IMR-90 (cell line): ENCODE measurements at regions not wholly inside any gene's neighbourhood (a gene's known extent, or its start where the extent isn't known, plus 50 kb on each side); places are given as distances from the start of the nearest gene placed in this dataset.

Experiments used
- ATAC-seq: fragments of 200-7000 bp; cut with Tn5 transposase; 2 replicates; pipeline ENCODE4 v1.9.1; 2020; ENCODE audit warnings: low read depth, mild to moderate bottlenecking, moderate library complexity
- BruUV-seq: library from RNA; stranded (reverse); fragments of 400-500 nt; replicated peaks from 2 replicates; lab custom pipeline; 2021; lab: Mats Ljungman, UMichigan
- CTCF ChIA-PET: fragments of 300-600 bp; formaldehyde crosslinking; extraction: SDS; loops from one replicate; lab custom pipeline; 2021; ENCODE audit warnings: antibody characterized with exemption; lab: Yijun Ruan, JAX
- POLR2A ChIA-PET: fragments of 300-600 bp; sonication (Branson Sonifier 250); formaldehyde crosslinking; loops from one replicate; lab custom pipeline; 2022; ENCODE audit warnings: antibody characterized with exemption; ENCODE audit not compliant: unreplicated experiment; lab: Charles Lee
- DNase-seq: peaks from one replicate; pipeline ENCODE4 v3.0.0; 2013
- H2AFZ ChIP-seq: replicated peaks from 2 replicates; pipeline ENCODE3; 2013; ENCODE audit warnings: low read length, mild to moderate bottlenecking; ENCODE audit not compliant: poor library complexity
- H2AK5ac ChIP-seq: 2 replicates; pipeline ENCODE4 v1.6.1; 2013; ENCODE audit warnings: low read depth, low read length, inconsistent platforms
- H2AK9ac ChIP-seq: replicated peaks from 2 replicates; pipeline ENCODE3; 2013; ENCODE audit warnings: mild to moderate bottlenecking, low read depth, low read length, moderate library complexity; ENCODE audit not compliant: poor library complexity
- H2BK120ac ChIP-seq: 2 replicates; pipeline ENCODE4 v1.6.1; 2013; ENCODE audit warnings: low read depth, low read length, inconsistent platforms
- H2BK15ac ChIP-seq: 3 replicates; pipeline ENCODE4 v1.6.1; 2013; ENCODE audit warnings: low read depth, low read length, inconsistent platforms
- H2BK20ac ChIP-seq: 2 replicates; pipeline ENCODE4 v1.6.1; 2013; ENCODE audit warnings: low read depth, mild to moderate bottlenecking, inconsistent platforms, low read length, moderate library complexity
- H2BK5ac ChIP-seq: 2 replicates; pipeline ENCODE4 v1.6.1; 2013; ENCODE audit warnings: mild to moderate bottlenecking, low read depth, low read length, inconsistent platforms; ENCODE audit not compliant: poor library complexity, severe bottlenecking
- H3K14ac ChIP-seq: replicated peaks from 2 replicates; pipeline ENCODE4 v1.6.1; 2013; ENCODE audit warnings: low read depth, low read length, inconsistent platforms
- H3K18ac ChIP-seq: 2 replicates; pipeline ENCODE4 v1.6.1; 2013; ENCODE audit warnings: low read depth, low read length, control low read depth
- H3K23ac ChIP-seq: 2 replicates; pipeline ENCODE4 v1.6.1; 2013; ENCODE audit warnings: low read depth, low read length, inconsistent platforms
- H3K27ac ChIP-seq: 2 replicates; pipeline ENCODE4 v1.5.1; 2013; ENCODE audit warnings: mild to moderate bottlenecking, control low read depth, low read length; ENCODE audit not compliant: insufficient read depth
- H3K27me3 ChIP-seq: 2 replicates; pipeline ENCODE4 v1.6.1; 2013; ENCODE audit warnings: low read length; ENCODE audit not compliant: control insufficient read depth, insufficient read depth
- H3K36me3 ChIP-seq: 2 replicates; pipeline ENCODE4 v1.6.1; 2013; ENCODE audit warnings: low read length, mixed read lengths; ENCODE audit not compliant: control insufficient read depth, insufficient read depth
- H3K4ac ChIP-seq: 2 replicates; pipeline ENCODE4 v1.6.1; 2013; ENCODE audit warnings: low read depth, low read length, inconsistent platforms
- H3K4me1 ChIP-seq: 2 replicates; pipeline ENCODE4 v1.6.1; 2013; ENCODE audit warnings: low read length, mixed read lengths; ENCODE audit not compliant: control insufficient read depth, insufficient read depth
- H3K4me2 ChIP-seq: 2 replicates; pipeline ENCODE4 v1.6.1; 2013; ENCODE audit warnings: low read depth, mild to moderate bottlenecking, control low read depth, low read length, moderate library complexity
- H3K4me3 ChIP-seq: 2 replicates; pipeline ENCODE4 v1.5.1; 2013; ENCODE audit warnings: low read depth, mild to moderate bottlenecking, control low read depth, low read length, moderate library complexity; ENCODE audit not compliant: insufficient read depth
- H3K56ac ChIP-seq: 2 replicates; pipeline ENCODE4 v1.6.1; 2013; ENCODE audit warnings: low read length, inconsistent platforms; ENCODE audit not compliant: insufficient read depth; ENCODE audit errors: extremely low read depth
- H3K79me1 ChIP-seq, 2 experiments: 2 replicates each; pipeline ENCODE4 v1.6.1; 2013; ENCODE audit warnings: low read length in 2 of 2, inconsistent platforms in 1 of 2, low read depth in 1 of 2
- H3K9ac ChIP-seq: 2 replicates; pipeline ENCODE4 v1.6.1; 2013; ENCODE audit warnings: low read depth, low read length, control low read depth
- H3K9me1 ChIP-seq: 2 replicates; pipeline ENCODE4 v1.6.1; 2013; ENCODE audit warnings: low read length, inconsistent platforms; ENCODE audit not compliant: insufficient read depth
- H3K9me3 ChIP-seq: 2 replicates; pipeline ENCODE4 v1.6.1; 2013; ENCODE audit warnings: low read length; ENCODE audit not compliant: control insufficient read depth, insufficient read depth
- H4K20me1 ChIP-seq: 2 replicates; pipeline ENCODE4 v1.6.1; 2013; ENCODE audit warnings: low read length, inconsistent platforms; ENCODE audit not compliant: insufficient read depth
- H4K5ac ChIP-seq: 2 replicates; pipeline ENCODE4 v1.6.1; 2013; ENCODE audit warnings: mild to moderate bottlenecking, low read depth, low read length, control low read depth
- H4K8ac ChIP-seq, 2 experiments: 2 replicates each; pipeline ENCODE4 v1.6.1; 2013; ENCODE audit warnings: low read depth in 2 of 2, low read length in 2 of 2, control low read depth in 1 of 2, inconsistent platforms in 1 of 2
- H4K91ac ChIP-seq: 2 replicates; pipeline ENCODE4 v1.6.1; 2013; ENCODE audit warnings: low read depth, low read length, inconsistent platforms; ENCODE audit not compliant: insufficient read depth
- BHLHE40 ChIP-seq: fragments of 150-350 bp; IDR thresholded peaks from 2 replicates; pipeline ENCODE4 v1.6.1; 2016; ENCODE audit warnings: mild to moderate bottlenecking, low read depth, low read length
- CEBPB ChIP-seq: IDR thresholded peaks from 2 replicates; pipeline ENCODE4 v1.6.1; 2012; ENCODE audit warnings: low read depth, low read length, improper control_type of control experiment
- CHD1 ChIP-seq: IDR thresholded peaks from 2 replicates; pipeline ENCODE4 v1.6.1; 2012; ENCODE audit warnings: low read depth, low read length, improper control_type of control experiment
- FOS ChIP-seq: fragments of 150-350 bp; IDR thresholded peaks from 2 replicates; pipeline ENCODE4 v1.6.1; 2016; ENCODE audit warnings: low read depth, low read length
- MAFK ChIP-seq: IDR thresholded peaks from 2 replicates; pipeline ENCODE4 v1.6.1; 2012; ENCODE audit warnings: low read depth, low read length, improper control_type of control experiment
- MAZ ChIP-seq: IDR thresholded peaks from 2 replicates; pipeline ENCODE4 v1.6.1; 2012; ENCODE audit warnings: low read depth, mild to moderate bottlenecking, low read length, improper control_type of control experiment, moderate library complexity, borderline replicate concordance
- MXI1 ChIP-seq: IDR thresholded peaks from 2 replicates; pipeline ENCODE4 v1.6.1; 2012; ENCODE audit warnings: low read depth, mild to moderate bottlenecking, low read length, moderate library complexity, borderline replicate concordance
- NFE2L2 ChIP-seq: fragments of 150-350 bp; IDR thresholded peaks from 2 replicates; pipeline ENCODE4 v1.6.1; 2016; ENCODE audit warnings: low read depth, mild to moderate bottlenecking, low read length
- POLR2A ChIP-seq: IDR thresholded peaks from 2 replicates; pipeline ENCODE4 v1.6.1; 2012; ENCODE audit warnings: mild to moderate bottlenecking, low read depth, low read length
- RAD21 ChIP-seq: IDR thresholded peaks from 2 replicates; pipeline ENCODE4 v1.6.1; 2012; ENCODE audit warnings: low read length, improper control_type of control experiment
- RCOR1 ChIP-seq: IDR thresholded peaks from 2 replicates; pipeline ENCODE4 v1.6.1; 2012; ENCODE audit warnings: mild to moderate bottlenecking, low read length, improper control_type of control experiment; ENCODE audit not compliant: insufficient replicate concordance
- RFX5 ChIP-seq: IDR thresholded peaks from 2 replicates; pipeline ENCODE4 v1.8.0; 2012; ENCODE audit warnings: low read depth, mild to moderate bottlenecking, low read length, moderate library complexity
- SMC3 ChIP-seq: fragments of 150-350 bp; IDR thresholded peaks from 2 replicates; pipeline ENCODE4 v1.6.1; 2016; ENCODE audit warnings: low read depth, mild to moderate bottlenecking, antibody characterized with exemption, low read length, moderate library complexity
- USF2 ChIP-seq: fragments of 150-350 bp; IDR thresholded peaks from 2 replicates; pipeline ENCODE4 v1.6.1; 2017; ENCODE audit warnings: mild to moderate bottlenecking, antibody characterized with exemption, low read length, low read depth
- WGBS, 2 experiments: methylation state at CpG; one replicate each; pipeline versions ENCODE4 v1.1.5 to v1.1.7; 2013; ENCODE audit warnings: missing lambda C conversion rate in 2 of 2; ENCODE audit not compliant: insufficient read length in 1 of 2; ENCODE audit errors: extremely low coverage in 2 of 2; 5-methylcytosine and 5-hydroxymethylcytosine counted together
- dilution Hi-C: fragments of 300-500 bp; cut with HindIII; formaldehyde crosslinking; loops from one replicate; pipeline ENCODE4 v1.14.3; 2018; ENCODE audit warnings: low sequenced_read_pairs; ENCODE audit not compliant: unreplicated experiment
- in situ Hi-C: fragments of 300-500 bp; cut with MboI; formaldehyde crosslinking; loops from 3 replicates; pipeline ENCODE4 v1.14.3; 2019; ENCODE audit warnings: low sequenced_read_pairs, inconsistent platforms, mixed read lengths
- intact Hi-C: fragments of 100-400 bp; cut with micrococcal nuclease; formaldehyde crosslinking; loops from 2 replicates; pipeline ENCODE4 v1.10.0; 2022
- TF ChIP-seq, protein P1 (sequence below): conservative IDR thresholded peaks from 2 replicates; pipeline ENCODE4 v1.5.1; 2012; ENCODE audit warnings: mild to moderate bottlenecking, low read depth, low read length, improper control_type of control experiment
- TF ChIP-seq, protein P2 (sequence below): fragments of 150-350 bp; IDR thresholded peaks from 2 replicates; pipeline ENCODE4 v1.6.1; 2016; ENCODE audit warnings: low read depth, mild to moderate bottlenecking, low read length, moderate library complexity, borderline replicate concordance

- Histone ChIP-seq H3K9me1 (no peaks in the 10 kb centered on the region), H4K91ac (no peak overlapping the region)
Observed at GRCh38 chr12:40435951-40436350, 211.2 kb downstream of the LRRK2 start.

More at GRCh38 chr12:40435951-40436350, 211.2 kb downstream of the LRRK2 start:
- H3K36me3 ChIP-seq, result no peaks in the 10 kb centered on the region
- no peak overlapping the region for H2AFZ ChIP-seq
- ATAC-seq (no peak), DNase-seq (no peak)
- H2BK5ac ChIP-seq, result no peak overlapping the region
- H3K14ac ChIP-seq, result no peak overlapping the region
- no peak overlapping the region for H2BK120ac ChIP-seq
- H3K4me2 ChIP-seq, result no peak overlapping the region
- H3K4me1 ChIP-seq, result no peaks in the 10 kb centered on the region
- H3K56ac ChIP-seq, result no peak overlapping the region
- in situ Hi-C loops (no loop called here), dilution Hi-C loops (no loop called here), intact Hi-C loops (no loop called here)
- BruUV-seq, result no TSS peak
- H3K4ac ChIP-seq, result no peak overlapping the region
- TF ChIP-seq MAZ, result no peak
- TF ChIP-seq MAFK, result no peak
- no peak for TF ChIP-seq BHLHE40
- TF ChIP-seq, protein P1, sequence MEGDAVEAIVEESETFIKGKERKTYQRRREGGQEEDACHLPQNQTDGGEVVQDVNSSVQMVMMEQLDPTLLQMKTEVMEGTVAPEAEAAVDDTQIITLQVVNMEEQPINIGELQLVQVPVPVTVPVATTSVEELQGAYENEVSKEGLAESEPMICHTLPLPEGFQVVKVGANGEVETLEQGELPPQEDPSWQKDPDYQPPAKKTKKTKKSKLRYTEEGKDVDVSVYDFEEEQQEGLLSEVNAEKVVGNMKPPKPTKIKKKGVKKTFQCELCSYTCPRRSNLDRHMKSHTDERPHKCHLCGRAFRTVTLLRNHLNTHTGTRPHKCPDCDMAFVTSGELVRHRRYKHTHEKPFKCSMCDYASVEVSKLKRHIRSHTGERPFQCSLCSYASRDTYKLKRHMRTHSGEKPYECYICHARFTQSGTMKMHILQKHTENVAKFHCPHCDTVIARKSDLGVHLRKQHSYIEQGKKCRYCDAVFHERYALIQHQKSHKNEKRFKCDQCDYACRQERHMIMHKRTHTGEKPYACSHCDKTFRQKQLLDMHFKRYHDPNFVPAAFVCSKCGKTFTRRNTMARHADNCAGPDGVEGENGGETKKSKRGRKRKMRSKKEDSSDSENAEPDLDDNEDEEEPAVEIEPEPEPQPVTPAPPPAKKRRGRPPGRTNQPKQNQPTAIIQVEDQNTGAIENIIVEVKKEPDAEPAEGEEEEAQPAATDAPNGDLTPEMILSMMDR, result no peak
- TF ChIP-seq POLR2A, result no peak
- no peak for TF ChIP-seq FOS
- no peak for TF ChIP-seq SMC3
- no peak for TF ChIP-seq RFX5
- TF ChIP-seq CEBPB, result no peak
- TF ChIP-seq USF2, result no peak
- TF ChIP-seq CHD1, result no peak
- TF ChIP-seq, protein P2, sequence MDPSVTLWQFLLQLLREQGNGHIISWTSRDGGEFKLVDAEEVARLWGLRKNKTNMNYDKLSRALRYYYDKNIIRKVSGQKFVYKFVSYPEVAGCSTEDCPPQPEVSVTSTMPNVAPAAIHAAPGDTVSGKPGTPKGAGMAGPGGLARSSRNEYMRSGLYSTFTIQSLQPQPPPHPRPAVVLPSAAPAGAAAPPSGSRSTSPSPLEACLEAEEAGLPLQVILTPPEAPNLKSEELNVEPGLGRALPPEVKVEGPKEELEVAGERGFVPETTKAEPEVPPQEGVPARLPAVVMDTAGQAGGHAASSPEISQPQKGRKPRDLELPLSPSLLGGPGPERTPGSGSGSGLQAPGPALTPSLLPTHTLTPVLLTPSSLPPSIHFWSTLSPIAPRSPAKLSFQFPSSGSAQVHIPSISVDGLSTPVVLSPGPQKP, result no peak
- TF ChIP-seq RCOR1, result no peak
- TF ChIP-seq MXI1, result no peak
- no peak for TF ChIP-seq RAD21
- no peak for TF ChIP-seq NFE2L2
- no peak overlapping the region for H3K27ac ChIP-seq
- no peak overlapping the region for H2BK15ac ChIP-seq
- no peak overlapping the region for H2AK5ac ChIP-seq
- no peak overlapping the region for H3K4me3 ChIP-seq
- ChIA-PET POLR2A (no interaction called here), CTCF (interaction anchor here (0.6 kb wide), 1 partner anchor 96 kb away, joined by 3 read pairs; no protein-coding TSS in a partner anchor)
- no peak overlapping the region for H4K8ac ChIP-seq
- H4K20me1 ChIP-seq, result no peaks in the 10 kb centered on the region
- H3K9me3 ChIP-seq, result no peaks in the 10 kb centered on the region
- H3K18ac ChIP-seq, result no peak overlapping the region
- no peak overlapping the region for H2AK9ac ChIP-seq
- no peak overlapping the region for H3K9ac ChIP-seq
- no peak overlapping the region for H4K5ac ChIP-seq
- no peaks in the 10 kb centered on the region for H3K79me1 ChIP-seq
- no peak overlapping the region for H3K23ac ChIP-seq
- WGBS, 2 experiments, result no CpG with 5 or more reads among the region's 2 CpGs
- no peaks in the 10 kb centered on the region for H3K27me3 ChIP-seq
- H2BK20ac ChIP-seq, result no peak overlapping the region
